Liver (tissue), 8 donors: ENCODE measurements at regions not wholly inside any gene's neighbourhood (a gene's known extent, or its start where the extent isn't known, plus 50 kb on each side); places are given as distances from the start of the nearest gene placed in this dataset.

Experiments
- DNase-seq: peaks from one replicate; pipeline ENCODE4 v3.0.0-alpha.2; 2017; ENCODE audit warnings: low spot score
- H3K27ac ChIP-seq, 2 donors: one replicate each; pipeline ENCODE4 v1.7.0; 2013; ENCODE audit warnings: inconsistent platforms in 2 of 2, low read length in 2 of 2, control low read depth in 1 of 2, low read depth in 1 of 2, mild to moderate bottlenecking in 1 of 2
- H3K27me3 ChIP-seq, 4 donors: one replicate each; pipeline versions ENCODE4 v1.6.1 to v1.7.0; 2013; ENCODE audit warnings: low read length in 3 of 4, inconsistent platforms in 1 of 4, mild to moderate bottlenecking in 1 of 4, moderate library complexity in 1 of 4; ENCODE audit not compliant: control insufficient read depth in 4 of 4, insufficient read depth in 4 of 4
- H3K36me3 ChIP-seq, 4 donors: one replicate each; pipeline versions ENCODE4 v1.6.1 to v1.7.0; 2013; ENCODE audit warnings: low read length in 3 of 4, mild to moderate bottlenecking in 3 of 4, low read depth in 1 of 4, moderate library complexity in 1 of 4; ENCODE audit not compliant: control insufficient read depth in 4 of 4, insufficient read depth in 3 of 4
- H3K4me1 ChIP-seq, 4 donors: one replicate each; pipeline versions ENCODE4 v1.6.1 to v1.7.0; 2013; ENCODE audit warnings: low read length in 3 of 4, mild to moderate bottlenecking in 3 of 4, moderate library complexity in 1 of 4; ENCODE audit not compliant: control insufficient read depth in 4 of 4, insufficient read depth in 4 of 4
- H3K4me3 ChIP-seq, 3 donors: one replicate each; pipeline versions ENCODE4 v1.6.1 to v1.7.0; 2013; ENCODE audit warnings: low read length in 3 of 3, control low read depth in 1 of 3, low read depth in 1 of 3, mild to moderate bottlenecking in 1 of 3
- H3K9ac ChIP-seq, 2 donors: one replicate each; pipeline ENCODE4 v1.7.0; 2013; ENCODE audit warnings: low read length in 2 of 2, mild to moderate bottlenecking in 2 of 2, moderate library complexity in 2 of 2, control low read depth in 1 of 2, low read depth in 1 of 2
- H3K9me3 ChIP-seq, 4 donors: one replicate each; pipeline versions ENCODE4 v1.6.1 to v1.7.0; 2013; ENCODE audit warnings: low read length in 3 of 4; ENCODE audit not compliant: control insufficient read depth in 4 of 4
- ATF3 ChIP-seq: IDR thresholded peaks from 2 replicates; pipeline ENCODE4 v1.6.1; 2016; ENCODE audit warnings: antibody characterized with exemption
- CTCF ChIP-seq: fragments of 150-350 bp; IDR thresholded peaks from 2 replicates; pipeline ENCODE4 v1.5.1; 2017; ENCODE audit warnings: improper control_type of control experiment, low read depth, low read length; ENCODE audit not compliant: missing input control
- EGR1 ChIP-seq, 2 donors: IDR thresholded peaks; 2 replicates each; pipeline ENCODE4 v1.6.1; 2016 to 2018; ENCODE audit warnings: antibody characterized with exemption in 2 of 2, low read depth in 2 of 2
- FOXA2 ChIP-seq: IDR thresholded peaks from 2 replicates; pipeline ENCODE4 v1.6.1; 2016; ENCODE audit warnings: antibody characterized with exemption
- HNF4A ChIP-seq, 2 donors: conservative IDR thresholded peaks; 2 replicates each; pipeline ENCODE4 v1.6.1; 2016; ENCODE audit warnings: antibody characterized with exemption in 2 of 2, mild to moderate bottlenecking in 2 of 2
- HNF4G ChIP-seq: IDR thresholded peaks from 2 replicates; pipeline ENCODE4 v1.6.1; 2016; ENCODE audit warnings: antibody characterized with exemption
- MAX ChIP-seq: IDR thresholded peaks from 2 replicates; pipeline ENCODE4 v1.6.1; 2016; ENCODE audit warnings: antibody characterized with exemption
- NR2F2 ChIP-seq: IDR thresholded peaks from 2 replicates; pipeline ENCODE4 v1.6.1; 2016; ENCODE audit warnings: antibody characterized with exemption
- RXRA ChIP-seq, 2 donors: IDR thresholded peaks; 2 replicates each; pipeline ENCODE4 v1.6.1; 2017 to 2018; ENCODE audit warnings: antibody characterized with exemption in 2 of 2, mild to moderate bottlenecking in 1 of 2
- TAF1 ChIP-seq: conservative IDR thresholded peaks from 2 replicates; pipeline ENCODE4 v1.6.1; 2016; ENCODE audit warnings: antibody characterized with exemption, mild to moderate bottlenecking
- YY1 ChIP-seq: IDR thresholded peaks from 2 replicates; pipeline ENCODE4 v1.6.1; 2016; ENCODE audit warnings: antibody characterized with exemption, mild to moderate bottlenecking
- ZBTB33 ChIP-seq: IDR thresholded peaks from 2 replicates; pipeline ENCODE4 v1.6.1; 2016; ENCODE audit warnings: antibody characterized with exemption
- WGBS: extraction: QIAGEN DNeasy Blood & Tissue Kit; methylation state at CpG from one replicate; pipeline ENCODE4 v1.1.7; 2013; 5-methylcytosine and 5-hydroxymethylcytosine counted together
- donor health status: healthy.
- donor health status: healthy.
- donor health status: healthy.
- donor health status: healthy.
- donor health status: healthy.

DNA sequence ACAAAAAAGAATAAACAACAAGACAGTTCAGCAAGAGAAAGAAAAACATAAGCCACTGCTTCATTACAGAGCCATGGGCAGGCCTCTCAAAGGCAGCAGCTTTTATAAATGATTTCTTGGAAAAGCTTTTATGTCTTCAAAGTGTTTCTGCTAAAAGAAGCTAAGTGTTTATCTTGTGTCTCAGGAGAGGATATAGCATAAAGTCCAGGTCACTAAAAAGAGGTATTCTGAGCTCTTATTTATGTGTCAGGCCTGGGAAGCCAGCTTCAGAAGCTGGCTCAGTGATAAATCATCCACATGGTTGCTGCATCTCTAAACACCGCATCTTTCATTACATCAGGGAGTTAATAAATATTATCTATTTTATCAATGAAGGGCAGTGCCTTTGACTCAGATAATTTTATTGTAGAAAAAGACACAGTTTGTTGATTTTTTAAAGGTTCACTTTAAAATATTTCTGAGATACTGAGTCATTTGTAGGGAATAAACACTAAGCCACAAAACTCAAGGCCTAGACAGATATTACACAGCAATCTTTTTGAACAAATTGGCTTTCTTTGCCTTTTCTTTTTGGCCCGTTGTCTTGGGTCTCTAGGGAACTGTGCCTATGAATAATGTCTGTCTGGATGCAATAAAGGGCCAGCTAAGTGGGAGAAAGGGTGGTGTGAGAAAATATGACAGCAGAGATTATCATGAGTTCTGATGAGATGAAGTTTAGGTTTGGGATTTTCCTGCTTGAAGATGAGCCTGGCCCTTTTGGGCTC, 1086.6 kb downstream of the UQCRFS1 start:
- Histone ChIP-seq H3K4me3 (no peak overlapping the region), H3K27ac (no peak overlapping the region), H3K9me3 (no peaks in the 10 kb centered on the region), H3K9ac (no peak overlapping the region), H3K27me3 (no peaks in the 10 kb centered on the region), H3K4me1 (no peaks in the 10 kb centered on the region), H3K36me3 (no peaks in the 10 kb centered on the region)
- no peak for TF ChIP-seq ZBTB33
- no peak for TF ChIP-seq YY1
- TF ChIP-seq EGR1 (IDR thresholded peaks at IDR 0.05; ENCODE audit: low read depth in 2 of 2) = no peak
- TF ChIP-seq MAX = no peak
- 83% methylated on average over 2 of the region's 2 CpGs for WGBS
- DNase-seq = no peak

GRCh38 chr19:28122734-28123133, 1090.2 kb downstream of the UQCRFS1 start:
- Histone ChIP-seq H3K27me3 (peaks cover 0 to 2% (median 0%) of the 10 kb centered on the region in 4 donors), H3K27ac (no peak overlapping the region), H3K36me3 (no peaks in the 10 kb centered on the region), H3K9ac (no peak overlapping the region), H3K9me3 (no peaks in the 10 kb centered on the region), H3K4me3 (no peak overlapping the region), H3K4me1 (no peaks in the 10 kb centered on the region)
- 88% methylated on average over 5 of the region's 5 CpGs for WGBS
- DNase-seq = no peak
- no peak for TF ChIP-seq CTCF
- no peak for TF ChIP-seq HNF4A (conservative IDR thresholded peaks at IDR 0.05)
- no peak for TF ChIP-seq ZBTB33
- no peak for TF ChIP-seq ATF3
- no peak for TF ChIP-seq FOXA2
- no peak for TF ChIP-seq MAX
- no peak for TF ChIP-seq TAF1
- TF ChIP-seq NR2F2 = no peak
- TF ChIP-seq HNF4G = no peak
- TF ChIP-seq RXRA (IDR thresholded peaks at IDR 0.05) = no peak
- TF ChIP-seq EGR1 (IDR thresholded peaks at IDR 0.05; ENCODE audit: low read depth in 2 of 2) = no peak
